ENCODE measurements at regions not wholly inside any gene's neighbourhood (a gene's known extent, or its start where the extent isn't known, plus 50 kb on each side); places are given as distances from the start of the nearest gene placed in this dataset.

DNA sequence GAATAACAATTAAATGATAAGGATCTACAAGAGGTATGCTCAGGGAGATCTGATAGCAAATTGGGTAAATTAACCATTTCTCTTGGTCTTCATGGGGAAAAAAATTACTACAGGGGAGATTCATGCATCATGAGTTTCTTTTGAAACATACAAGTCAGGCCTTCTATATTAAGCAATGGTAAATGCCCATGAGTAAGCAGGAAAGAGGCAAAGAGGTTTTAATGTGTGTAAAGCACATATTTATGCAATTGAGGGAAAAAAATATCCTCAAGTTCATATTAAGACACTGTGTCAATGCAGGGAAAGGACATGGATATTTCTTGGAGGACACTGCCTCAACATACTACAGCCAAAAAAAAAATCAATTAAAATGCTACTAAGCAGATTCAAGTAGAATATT lies 73.4 kb upstream of the NR4A3 start:
- Histone ChIP-seq H3K79me2 (ENCODE audit: control insufficient read depth, low read length) (no peaks in the 10 kb centered on the region), H3K27me3 (ENCODE audit: control insufficient read depth, low read length) (no peaks in the 10 kb centered on the region), H3K4me1 (ENCODE audit: control insufficient read depth, low read length) (peaks cover 6% of the 10 kb centered on the region; the same call in 1 of the 2 replicates), H3K27ac (ENCODE audit: low read depth, low read length) (no peak overlapping the region), H3K4me2 (ENCODE audit: low read length) (no peak overlapping the region), H3K9me2 (replicated peaks; ENCODE audit: control insufficient read depth, low read length) (no peaks in the 10 kb centered on the region), H3F3A (ENCODE audit: control insufficient read depth, insufficient read depth) (no peaks in the 10 kb centered on the region), H3K4me3 (ENCODE audit: low read length) (no peak overlapping the region), H4K20me1 (ENCODE audit: control insufficient read depth, insufficient read depth, low read depth, low read length) (no peaks in the 10 kb centered on the region), H3K36me3 (ENCODE audit: control insufficient read depth, low read length) (no peaks in the 10 kb centered on the region), H3K9me3 (ENCODE audit: control insufficient read depth, insufficient read depth, low read length) (no peaks in the 10 kb centered on the region)
- TF ChIP-seq, protein P1, sequence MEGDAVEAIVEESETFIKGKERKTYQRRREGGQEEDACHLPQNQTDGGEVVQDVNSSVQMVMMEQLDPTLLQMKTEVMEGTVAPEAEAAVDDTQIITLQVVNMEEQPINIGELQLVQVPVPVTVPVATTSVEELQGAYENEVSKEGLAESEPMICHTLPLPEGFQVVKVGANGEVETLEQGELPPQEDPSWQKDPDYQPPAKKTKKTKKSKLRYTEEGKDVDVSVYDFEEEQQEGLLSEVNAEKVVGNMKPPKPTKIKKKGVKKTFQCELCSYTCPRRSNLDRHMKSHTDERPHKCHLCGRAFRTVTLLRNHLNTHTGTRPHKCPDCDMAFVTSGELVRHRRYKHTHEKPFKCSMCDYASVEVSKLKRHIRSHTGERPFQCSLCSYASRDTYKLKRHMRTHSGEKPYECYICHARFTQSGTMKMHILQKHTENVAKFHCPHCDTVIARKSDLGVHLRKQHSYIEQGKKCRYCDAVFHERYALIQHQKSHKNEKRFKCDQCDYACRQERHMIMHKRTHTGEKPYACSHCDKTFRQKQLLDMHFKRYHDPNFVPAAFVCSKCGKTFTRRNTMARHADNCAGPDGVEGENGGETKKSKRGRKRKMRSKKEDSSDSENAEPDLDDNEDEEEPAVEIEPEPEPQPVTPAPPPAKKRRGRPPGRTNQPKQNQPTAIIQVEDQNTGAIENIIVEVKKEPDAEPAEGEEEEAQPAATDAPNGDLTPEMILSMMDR (IDR thresholded peaks at IDR 0.05; ENCODE audit: low read depth, low read length, poor library complexity, severe bottlenecking), result no peak
- no peak for TF ChIP-seq EZH2phosphoT487 (IDR thresholded peaks at IDR 0.05; ENCODE audit: borderline replicate concordance, low read length)

DNA sequence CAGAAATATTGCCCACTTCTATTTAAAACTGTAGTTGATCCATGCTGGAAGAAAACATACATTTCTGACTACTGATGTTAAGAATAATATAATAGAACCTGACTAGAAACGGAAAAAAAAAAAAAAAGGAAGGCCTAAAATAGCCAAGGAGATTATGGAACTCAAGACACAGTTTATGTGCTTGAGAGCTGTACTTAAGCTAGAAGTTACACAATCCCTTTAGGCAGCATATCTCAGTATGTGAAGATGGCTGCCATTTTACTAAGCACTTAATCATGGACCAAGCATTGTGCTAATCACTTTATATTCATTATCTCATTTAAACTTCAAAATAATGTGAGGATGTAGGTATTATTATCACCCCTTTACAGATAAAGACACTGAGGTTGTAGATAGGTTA lies 73.0 kb upstream of the NR4A3 start:
- H3K4me2 ChIP-seq (ENCODE audit: low read length), result no peak overlapping the region
- no peaks in the 10 kb centered on the region for H3K79me2 ChIP-seq (ENCODE audit: control insufficient read depth, low read length)
- H3K4me3 ChIP-seq (ENCODE audit: low read length), result no peak overlapping the region

DNA sequence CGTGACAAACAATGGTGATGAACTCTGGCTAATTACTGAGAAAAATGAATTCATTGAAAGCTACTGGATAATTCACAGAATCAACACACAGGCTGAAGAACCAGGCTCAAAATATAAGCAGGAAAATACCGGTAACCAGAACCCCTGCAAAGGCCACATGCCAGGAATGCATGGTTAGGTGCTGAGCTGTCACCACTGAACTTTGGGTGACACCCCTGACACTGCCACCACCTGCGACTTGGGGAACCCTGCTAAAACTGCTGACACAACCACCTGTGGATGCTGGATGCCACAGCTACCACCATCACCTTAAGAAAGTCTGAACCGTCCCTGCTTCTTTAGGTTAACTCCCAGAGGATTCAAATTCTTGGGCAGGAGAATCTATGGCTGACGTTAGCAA lies 72.0 kb upstream of the NR4A3 start:
- Histone ChIP-seq H3K9me3 (ENCODE audit: control insufficient read depth, insufficient read depth, low read length) (no peaks in the 10 kb centered on the region), H3K27me3 (ENCODE audit: control insufficient read depth, low read length) (no peaks in the 10 kb centered on the region), H3K4me3 (ENCODE audit: low read length) (no peak overlapping the region), H3K27ac (ENCODE audit: low read depth, low read length) (no peak overlapping the region), H3F3A (ENCODE audit: control insufficient read depth, insufficient read depth) (no peaks in the 10 kb centered on the region), H3K9me2 (replicated peaks; ENCODE audit: control insufficient read depth, low read length) (no peaks in the 10 kb centered on the region), H4K20me1 (ENCODE audit: control insufficient read depth, insufficient read depth, low read depth, low read length) (no peaks in the 10 kb centered on the region), H3K4me2 (ENCODE audit: low read length) (no peak overlapping the region), H3K79me2 (ENCODE audit: control insufficient read depth, low read length) (no peaks in the 10 kb centered on the region), H3K36me3 (ENCODE audit: control insufficient read depth, low read length) (no peaks in the 10 kb centered on the region), H3K4me1 (ENCODE audit: control insufficient read depth, low read length) (peaks cover 6% of the 10 kb centered on the region; the same call in 1 of the 2 replicates)
- TF ChIP-seq EZH2phosphoT487 (IDR thresholded peaks at IDR 0.05; ENCODE audit: borderline replicate concordance, low read length), result no peak

More for the DNA sequence above, 73.0 kb upstream of the NR4A3 start:
- no peaks in the 10 kb centered on the region for H3K9me3 ChIP-seq (ENCODE audit: control insufficient read depth, insufficient read depth, low read length)
- no peak for TF ChIP-seq EZH2phosphoT487 (IDR thresholded peaks at IDR 0.05; ENCODE audit: borderline replicate concordance, low read length)
- TF ChIP-seq, protein P1 (IDR thresholded peaks at IDR 0.05; ENCODE audit: low read depth, low read length, poor library complexity, severe bottlenecking), result no peak
- peaks cover 6% of the 10 kb centered on the region; the same call in 1 of the 2 replicates for H3K4me1 ChIP-seq (ENCODE audit: control insufficient read depth, low read length)
- no peaks in the 10 kb centered on the region for H4K20me1 ChIP-seq (ENCODE audit: control insufficient read depth, insufficient read depth, low read depth, low read length)
- H3K9me2 ChIP-seq (replicated peaks; ENCODE audit: control insufficient read depth, low read length), result no peaks in the 10 kb centered on the region
- H3K27me3 ChIP-seq (ENCODE audit: control insufficient read depth, low read length), result no peaks in the 10 kb centered on the region
- H3K36me3 ChIP-seq (ENCODE audit: control insufficient read depth, low read length), result no peaks in the 10 kb centered on the region
- H3K27ac ChIP-seq (ENCODE audit: low read depth, low read length), result no peak overlapping the region
- H3F3A ChIP-seq (ENCODE audit: control insufficient read depth, insufficient read depth), result no peaks in the 10 kb centered on the region

DNA sequence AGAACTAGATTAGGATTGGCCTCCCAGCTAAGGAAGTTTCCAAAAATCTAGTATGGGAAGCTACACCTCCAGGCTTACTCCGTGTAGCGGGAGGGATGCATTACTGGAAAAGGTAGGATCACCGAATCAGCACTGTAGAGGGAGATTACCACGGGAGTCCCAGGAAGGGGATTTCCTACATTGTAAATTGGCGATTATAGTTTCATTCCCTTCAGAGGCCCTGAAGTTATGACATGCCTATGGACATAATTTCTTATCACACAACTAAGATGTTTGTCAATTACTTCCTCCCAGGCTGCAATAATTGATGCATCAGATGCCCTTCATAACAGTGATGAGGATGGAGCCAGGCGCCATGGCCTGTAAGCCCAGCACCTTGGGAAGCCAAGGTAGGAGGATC lies 71.2 kb upstream of the NR4A3 start:
- TF ChIP-seq, protein P1 (IDR thresholded peaks at IDR 0.05; ENCODE audit: low read depth, low read length, poor library complexity, severe bottlenecking), result no peak
- no peak for TF ChIP-seq EZH2phosphoT487 (IDR thresholded peaks at IDR 0.05; ENCODE audit: borderline replicate concordance, low read length)
- Histone ChIP-seq H3K9me3 (ENCODE audit: control insufficient read depth, insufficient read depth, low read length) (no peaks in the 10 kb centered on the region), H3K27ac (ENCODE audit: low read depth, low read length) (no peak overlapping the region), H3F3A (ENCODE audit: control insufficient read depth, insufficient read depth) (no peaks in the 10 kb centered on the region), H3K9me2 (replicated peaks; ENCODE audit: control insufficient read depth, low read length) (no peaks in the 10 kb centered on the region), H3K27me3 (ENCODE audit: control insufficient read depth, low read length) (no peaks in the 10 kb centered on the region), H3K4me1 (ENCODE audit: control insufficient read depth, low read length) (peaks cover 6% of the 10 kb centered on the region; the same call in 1 of the 2 replicates), H3K79me2 (ENCODE audit: control insufficient read depth, low read length) (no peaks in the 10 kb centered on the region), H4K20me1 (ENCODE audit: control insufficient read depth, insufficient read depth, low read depth, low read length) (no peaks in the 10 kb centered on the region), H3K4me3 (ENCODE audit: low read length) (no peak overlapping the region), H3K4me2 (ENCODE audit: low read length) (no peak overlapping the region), H3K36me3 (ENCODE audit: control insufficient read depth, low read length) (no peaks in the 10 kb centered on the region)

All from DOHH2 (cell line).